GM18858 (cell line): ENCODE measurements at regions not wholly inside any gene's neighbourhood (a gene's known extent, or its start where the extent isn't known, plus 50 kb on each side); places are given as distances from the start of the nearest gene placed in this dataset.

Experiments
- ATAC-seq: cut with Tn5 transposase; IDR thresholded peaks from one replicate; pipeline ENCODE4 v1.9.1; 2021; ENCODE audit not compliant: unreplicated experiment

GRCh38 chr5:61596265-61596664 lies 264.2 kb downstream of the ZSWIM6 start:
- ATAC-seq: no peak

- ATAC-seq: no peak
These were observed 265.6 kb downstream of the ZSWIM6 start for GRCh38 chr5:61597684-61598083.

- ATAC-seq: no peak
These were observed 266.1 kb downstream of the ZSWIM6 start for GRCh38 chr5:61598126-61598525.

- no peak for ATAC-seq
These were observed 267.5 kb downstream of the ZSWIM6 start for GRCh38 chr5:61599370-61600122.

- ATAC-seq: no peak
These were observed 268.0 kb downstream of the ZSWIM6 start for GRCh38 chr5:61600123-61600444.

- no peak for ATAC-seq
These were observed 269.0 kb downstream of the ZSWIM6 start for GRCh38 chr5:61600945-61601511.

- no peak for ATAC-seq
These were observed 271.3 kb downstream of the ZSWIM6 start for GRCh38 chr5:61603211-61603908.

GRCh38 chr5:61604076-61605025 lies 272.3 kb downstream of the ZSWIM6 start:
- ATAC-seq: no peak

- ATAC-seq: no peak
These were observed 278.0 kb downstream of the ZSWIM6 start for GRCh38 chr5:61609840-61610677.

GRCh38 chr5:61610678-61611024 lies 278.6 kb downstream of the ZSWIM6 start:
- no peak for ATAC-seq

- no peak for ATAC-seq
These were observed 280.4 kb downstream of the ZSWIM6 start for GRCh38 chr5:61612431-61612830.

GRCh38 chr5:61613679-61614078 lies 281.6 kb downstream of the ZSWIM6 start:
- no peak for ATAC-seq

- no peak for ATAC-seq
These were observed 282.5 kb downstream of the ZSWIM6 start for GRCh38 chr5:61614606-61615005.

- ATAC-seq: no peak
These were observed 285.0 kb downstream of the ZSWIM6 start for GRCh38 chr5:61617039-61617438.

GRCh38 chr5:61617995-61618525 lies 286.0 kb downstream of the ZSWIM6 start:
- ATAC-seq: no peak

- ATAC-seq: no peak
These were observed 286.5 kb downstream of the ZSWIM6 start for GRCh38 chr5:61618577-61618976.

GRCh38 chr5:61619289-61619688 lies 287.2 kb downstream of the ZSWIM6 start:
- no peak for ATAC-seq

- no peak for ATAC-seq
These were observed 287.9 kb downstream of the ZSWIM6 start for GRCh38 chr5:61619777-61620518.

GRCh38 chr5:61620699-61621182 lies 288.7 kb downstream of the ZSWIM6 start:
- ATAC-seq: no peak
